Mammary epithelial cell (primary cell): ENCODE measurements at regions not wholly inside any gene's neighbourhood (a gene's known extent, or its start where the extent isn't known, plus 50 kb on each side); places are given as distances from the start of the nearest gene placed in this dataset.

Experiments
- CTCF ChIP-seq, 2 donors: IDR thresholded peaks in 1 of 2; conservative IDR thresholded peaks in 1 of 2; 2 replicates each; pipeline ENCODE4 v1.5.1; 2011 to 2012; ENCODE audit warnings: inconsistent platforms in 2 of 2, low read length in 2 of 2, mild to moderate bottlenecking in 2 of 2, control low read depth in 1 of 2, low read depth in 1 of 2; ENCODE audit not compliant: insufficient read depth in 1 of 2; ENCODE audit errors: extremely low read depth in 1 of 2
- EZH2 ChIP-seq: IDR thresholded peaks from 2 replicates; pipeline ENCODE4 v1.6.1; 2012; ENCODE audit warnings: low read length, inconsistent platforms, borderline replicate concordance

- TF ChIP-seq CTCF (conservative IDR thresholded peaks at IDR 0.05 in 1 of 2, IDR thresholded peaks at IDR 0.05 in 1 of 2; ENCODE audit: extremely low read depth in 1 of 2, insufficient read depth in 1 of 2, low read depth in 1 of 2, low read length in 2 of 2) (no peak), EZH2 (no peak)
Measured at GRCh38 chr2:188170356-188170755, 121.3 kb upstream of the GULP1 start.
